ENCODE measurements at regions not wholly inside any gene's neighbourhood (a gene's known extent, or its start where the extent isn't known, plus 50 kb on each side); places are given as distances from the start of the nearest gene placed in this dataset.

GRCh38 chr1:182249201-182249676 lies 142.4 kb downstream of the GLUL start (continued):
- TF ChIP-seq ZNF556 (CRISPR knock-in tag; IDR thresholded peaks at IDR 0.05; ENCODE audit: borderline replicate concordance) (0 out of 2 replicates have a peak, but pooled peaks have one; percentile 26), ZNF687 (CRISPR knock-in tag; IDR thresholded peaks at IDR 0.05) (peak; percentile 83), CCAR2 (optimal IDR thresholded peaks at IDR 0.05; ENCODE audit: low read depth, low read length) (no peak), TBX3 (IDR thresholded peaks at IDR 0.05; ENCODE audit: borderline replicate concordance) (no peak), TGIF2 (CRISPR knock-in tag; IDR thresholded peaks at IDR 0.05) (no peak), THAP11 (CRISPR knock-in tag; IDR thresholded peaks at IDR 0.05) (0 out of 2 replicates have a peak, but pooled peaks have one; percentile 35), ZBTB10 (CRISPR knock-in tag; IDR thresholded peaks at IDR 0.05; ENCODE audit: borderline replicate concordance) (0 out of 2 replicates have a peak, but pooled peaks have one; percentile 24), KDM6A (CRISPR knock-in tag; IDR thresholded peaks at IDR 0.05; ENCODE audit: low read depth) (0 out of 2 replicates have a peak, but pooled peaks have one; percentile 33), ZNF337 (CRISPR knock-in tag; IDR thresholded peaks at IDR 0.05; ENCODE audit: borderline replicate concordance, low read depth) (no peak), GABPA (IDR thresholded peaks at IDR 0.05; ENCODE audit: low read depth, low read length) (no peak), GABPA (CRISPR knock-in tag; IDR thresholded peaks at IDR 0.05; ENCODE audit: low read depth) (no peak), RBM22 (optimal IDR thresholded peaks at IDR 0.05; ENCODE audit: low read length) (no peak), KAT8 (CRISPR knock-in tag; IDR thresholded peaks at IDR 0.05) (peak; percentile 62), SMC3 (IDR thresholded peaks at IDR 0.05; ENCODE audit: low read length) (peak; percentile 25; the same call in 1 of the 2 replicates), HNF4G (IDR thresholded peaks at IDR 0.05; ENCODE audit: borderline replicate concordance, low read depth, low read length) (peak; percentile 37; the same call in 1 of the 2 replicates), HNF4G (CRISPR knock-in tag; IDR thresholded peaks at IDR 0.05; ENCODE audit: borderline replicate concordance, low read depth) (no peak), RERE (CRISPR knock-in tag; IDR thresholded peaks at IDR 0.05; ENCODE audit: low read depth) (no peak; the same call in 1 of the 2 replicates), PHF21A (CRISPR knock-in tag; IDR thresholded peaks at IDR 0.05) (peak; percentile 81)
